Hematopoietic multipotent progenitor cell (in vitro differentiated cells): ENCODE measurements at regions not wholly inside any gene's neighbourhood (a gene's known extent, or its start where the extent isn't known, plus 50 kb on each side); places are given as distances from the start of the nearest gene placed in this dataset.
A peak's percentile ranks its signal among the peaks of the same experiment; 100 is the strongest.
"Not testable (repeated sequence)": the region's sequence is repeated elsewhere in the genome, so short reads cannot be mapped to it uniquely, and the experiment has no call there.

ENCODE experiments used
- DNase-seq, 3 donors: peaks; one replicate each; pipeline ENCODE4 v3.0.0-alpha.2; 2011 to 2015; ENCODE audit warnings: low read depth in 2 of 3, low spot score in 2 of 3

- DNase-seq, result no peak
These were observed 381.8 kb downstream of the BUD13 start for GRCh38 chr11:116390963-116391362.

DNA sequence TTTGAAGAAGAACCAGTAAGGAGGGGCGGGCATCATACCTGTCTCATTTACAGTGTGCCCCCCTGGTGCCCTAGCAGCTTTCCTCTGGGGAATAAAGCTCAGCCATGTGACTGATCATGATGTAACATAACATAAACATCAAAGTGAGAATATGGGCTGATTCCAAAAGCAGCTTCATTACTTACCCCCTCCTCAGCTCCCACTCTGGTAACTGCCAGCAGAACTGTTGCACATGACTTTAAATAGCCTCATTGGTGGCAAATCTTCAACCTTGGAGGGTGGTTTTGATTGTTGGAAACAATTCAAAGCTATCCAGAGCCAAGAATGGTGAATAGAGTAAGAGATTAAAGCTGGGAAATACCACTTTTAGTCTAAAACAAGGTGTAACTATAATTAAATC is 384.6 kb downstream of the BUD13 start:
- no peak for DNase-seq

- DNase-seq, result no peak
These were observed 385.1 kb downstream of the BUD13 start for GRCh38 chr11:116387641-116388040.

DNA sequence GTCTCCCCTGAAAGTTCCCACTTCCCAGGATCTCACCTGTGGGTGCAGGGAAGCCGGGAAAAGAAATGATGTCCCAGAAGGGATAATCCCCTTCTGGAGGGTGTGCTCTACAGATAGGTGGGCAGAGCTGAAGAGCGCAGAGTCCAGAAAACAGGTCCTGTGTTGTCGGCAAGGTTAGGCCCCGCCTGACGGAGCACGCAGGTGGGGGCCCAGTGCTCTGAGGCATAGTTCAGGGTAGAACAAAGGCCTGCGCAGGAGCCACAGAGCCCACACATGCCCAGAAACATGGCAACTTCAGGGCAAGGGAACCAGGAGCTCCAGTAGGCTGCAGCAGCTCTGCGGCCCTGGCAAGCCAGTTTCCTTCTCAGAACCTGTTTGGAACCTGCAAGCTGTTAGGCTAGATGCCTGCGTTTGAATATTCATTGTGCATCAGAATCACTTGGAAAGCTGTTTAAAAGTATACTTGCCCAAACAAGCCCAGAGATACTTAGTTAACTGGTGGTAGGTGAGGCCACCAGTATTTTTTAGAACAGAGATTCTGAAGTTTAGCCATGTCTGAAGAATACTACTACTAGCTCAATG is 386.6 kb downstream of the BUD13 start:
- no peak for DNase-seq

GRCh38 chr11:116384876-116385275 is 387.9 kb downstream of the BUD13 start:
- DNase-seq, result no peak

- DNase-seq, result no peak
These were observed 388.4 kb downstream of the BUD13 start for GRCh38 chr11:116384407-116384806.

- peak in 2 of 3 donors; percentile 15 to 50 for DNase-seq
These were observed 393.5 kb downstream of the BUD13 start for GRCh38 chr11:116379185-116379828.

DNA sequence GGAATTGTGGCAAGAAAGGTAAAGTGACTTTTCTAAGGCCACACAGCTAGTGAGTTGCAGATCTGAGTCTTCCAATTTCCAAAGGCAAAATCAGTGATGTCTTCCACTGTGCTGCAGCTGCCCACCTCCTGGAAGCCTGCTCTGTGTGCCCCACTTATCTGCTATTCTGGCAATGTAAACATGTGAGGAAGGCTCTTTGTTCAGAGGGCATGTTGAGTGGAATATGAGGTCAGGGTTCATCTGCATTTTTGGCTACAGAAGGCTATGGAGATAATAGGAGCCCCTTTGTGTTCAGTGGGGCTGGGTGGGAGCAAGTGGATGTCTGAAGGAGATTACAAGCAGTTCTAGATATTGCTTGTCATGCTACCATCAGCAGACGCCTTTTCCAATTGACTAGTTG is 396.2 kb downstream of the BUD13 start:
- DNase-seq, result no peak

DNA sequence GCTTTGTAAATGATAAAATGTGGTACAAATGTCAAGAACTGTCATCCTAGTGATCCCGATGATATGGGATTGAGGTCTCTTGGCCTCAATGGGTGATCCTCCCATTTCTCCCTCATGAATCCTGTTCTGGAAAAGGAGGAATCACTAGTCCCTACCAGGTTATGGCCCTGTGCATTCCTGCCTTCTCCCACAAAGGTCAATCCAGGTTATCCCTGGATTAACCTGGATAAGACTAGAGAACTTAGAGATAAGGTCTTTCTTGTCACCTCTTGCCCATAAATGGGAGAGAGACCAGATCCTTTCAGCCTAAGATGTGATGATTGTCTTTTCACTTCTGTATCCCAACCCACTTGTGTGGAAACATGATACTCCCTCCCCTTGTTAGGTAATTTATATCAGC is 396.7 kb downstream of the BUD13 start:
- DNase-seq, result no peak

- no peak for DNase-seq
These were observed 397.6 kb downstream of the BUD13 start for GRCh38 chr11:116375221-116375620.

DNA sequence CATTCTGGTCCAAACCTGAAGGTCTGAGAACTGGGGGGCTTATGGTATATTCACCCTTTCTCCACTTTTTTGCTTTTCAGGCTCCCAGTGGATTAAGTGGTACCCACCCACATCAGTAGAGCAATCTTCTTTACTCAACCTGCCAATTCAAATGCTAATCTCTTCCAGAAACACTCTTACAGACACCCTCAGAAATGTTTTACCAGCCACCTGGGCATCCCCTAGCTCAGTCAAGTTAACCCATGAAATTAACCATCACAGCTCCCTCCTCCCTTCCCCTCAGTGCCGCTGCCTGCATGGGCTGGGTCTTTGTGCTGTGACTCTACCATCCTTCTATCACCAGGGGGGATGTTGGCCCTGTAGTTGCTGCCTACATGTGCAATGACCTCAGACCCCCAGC is 398.7 kb downstream of the BUD13 start:
- DNase-seq, result no peak

DNA sequence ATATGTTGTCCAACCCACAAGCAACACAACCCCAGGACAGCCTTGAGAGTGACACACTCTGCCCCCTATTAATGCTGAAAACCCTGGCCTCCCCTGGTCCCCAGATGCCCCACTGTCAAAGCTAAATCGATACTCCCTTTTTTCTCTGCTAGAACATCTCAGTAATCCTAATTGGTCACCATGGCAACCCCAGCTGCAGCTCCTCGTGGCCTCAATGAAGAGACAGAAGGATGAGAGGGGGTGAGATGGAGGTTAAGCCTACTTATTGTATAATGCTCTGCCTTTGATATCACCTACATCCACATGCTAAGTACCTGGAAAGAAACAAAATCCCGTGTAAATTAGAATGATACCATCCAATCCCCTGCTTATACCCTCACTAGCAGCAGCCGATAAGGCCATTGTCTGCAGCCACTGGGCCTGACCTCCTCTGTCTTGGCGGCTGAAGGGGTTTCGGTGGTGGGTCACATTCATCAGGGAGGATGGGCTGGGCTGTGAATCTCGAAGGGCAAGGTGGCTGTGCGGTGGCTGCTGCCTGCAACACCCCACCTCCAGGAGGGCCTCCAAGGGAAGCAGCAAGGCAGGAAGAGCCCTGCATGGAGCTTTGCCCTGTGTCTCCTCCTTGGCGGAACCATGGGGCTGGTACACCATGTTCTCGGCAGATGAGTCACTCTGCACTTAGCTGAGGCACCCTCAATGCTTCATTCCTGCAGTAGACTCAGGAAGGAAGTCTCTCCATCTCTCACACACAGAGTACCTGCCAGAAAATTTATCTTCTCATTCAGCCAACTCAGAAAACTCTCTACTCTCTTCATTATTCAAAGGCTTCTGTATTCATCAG is 399.5 kb downstream of the BUD13 start:
- no peak for DNase-seq

- no peak for DNase-seq
These were observed 401.6 kb downstream of the BUD13 start for GRCh38 chr11:116371146-116371545.

- DNase-seq, result no peak
These were observed 404.0 kb downstream of the BUD13 start for GRCh38 chr11:116368784-116369183.

GRCh38 chr11:116366980-116367645 is 405.7 kb downstream of the BUD13 start:
- no peak for DNase-seq

DNA sequence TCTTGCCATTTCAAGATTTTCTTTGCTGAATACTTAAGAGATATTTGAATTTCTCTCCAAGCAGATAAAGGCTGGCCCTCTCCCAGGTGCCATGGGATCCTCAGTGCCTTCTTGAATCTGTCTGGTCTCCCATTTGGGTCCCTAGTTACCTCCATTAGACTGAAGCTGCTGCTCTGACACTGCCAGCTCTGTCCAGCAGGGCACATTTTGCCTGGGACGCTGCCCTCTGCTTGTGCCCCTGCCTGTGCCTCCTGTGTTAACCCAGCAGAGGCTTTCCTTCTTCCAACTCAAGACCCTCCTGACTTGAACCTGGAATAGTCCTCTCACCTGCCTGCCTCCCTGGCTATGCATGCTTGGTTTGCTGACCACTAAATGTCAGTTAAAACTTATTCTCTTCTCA is 406.3 kb downstream of the BUD13 start:
- no peak for DNase-seq

- not testable (repeated sequence) for DNase-seq
These were observed 407.9 kb downstream of the BUD13 start for GRCh38 chr11:116364925-116365324.

- no peak for DNase-seq
These were observed 408.4 kb downstream of the BUD13 start for GRCh38 chr11:116364348-116364747.

DNA sequence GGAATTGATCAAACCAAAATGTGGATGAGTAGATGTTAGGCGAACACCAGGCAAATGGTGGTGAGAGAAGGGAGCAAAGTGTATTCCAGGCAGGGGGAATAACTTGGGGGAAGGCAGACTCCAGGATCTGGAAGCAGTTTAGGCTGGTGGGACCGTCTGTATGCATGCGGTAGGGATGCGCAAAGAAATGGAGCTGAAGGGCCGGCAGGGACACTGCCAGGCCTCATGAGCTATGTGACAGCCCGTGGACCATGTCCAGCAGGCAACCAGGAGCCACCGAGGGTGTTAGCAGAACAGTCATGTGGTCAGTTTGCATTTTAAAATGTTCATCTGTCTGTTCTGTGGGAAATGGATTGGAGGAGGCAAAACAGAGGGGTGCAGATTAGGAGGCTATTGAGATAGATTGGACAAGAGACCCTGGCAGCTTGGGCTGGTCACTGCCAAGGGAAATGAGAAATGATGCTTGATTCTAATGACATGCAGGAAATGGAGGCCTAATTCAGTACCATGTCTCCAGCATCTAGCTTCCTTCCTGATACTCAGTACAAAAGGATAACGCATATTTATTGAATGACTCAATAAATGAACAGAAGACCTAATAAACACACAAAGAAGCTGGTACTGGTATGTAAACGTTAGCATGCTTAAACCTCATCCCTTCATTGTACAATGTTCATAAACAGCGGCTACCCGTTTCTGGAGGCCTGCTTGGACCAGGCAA is 412.4 kb downstream of the BUD13 start:
- no peak for DNase-seq

DNA sequence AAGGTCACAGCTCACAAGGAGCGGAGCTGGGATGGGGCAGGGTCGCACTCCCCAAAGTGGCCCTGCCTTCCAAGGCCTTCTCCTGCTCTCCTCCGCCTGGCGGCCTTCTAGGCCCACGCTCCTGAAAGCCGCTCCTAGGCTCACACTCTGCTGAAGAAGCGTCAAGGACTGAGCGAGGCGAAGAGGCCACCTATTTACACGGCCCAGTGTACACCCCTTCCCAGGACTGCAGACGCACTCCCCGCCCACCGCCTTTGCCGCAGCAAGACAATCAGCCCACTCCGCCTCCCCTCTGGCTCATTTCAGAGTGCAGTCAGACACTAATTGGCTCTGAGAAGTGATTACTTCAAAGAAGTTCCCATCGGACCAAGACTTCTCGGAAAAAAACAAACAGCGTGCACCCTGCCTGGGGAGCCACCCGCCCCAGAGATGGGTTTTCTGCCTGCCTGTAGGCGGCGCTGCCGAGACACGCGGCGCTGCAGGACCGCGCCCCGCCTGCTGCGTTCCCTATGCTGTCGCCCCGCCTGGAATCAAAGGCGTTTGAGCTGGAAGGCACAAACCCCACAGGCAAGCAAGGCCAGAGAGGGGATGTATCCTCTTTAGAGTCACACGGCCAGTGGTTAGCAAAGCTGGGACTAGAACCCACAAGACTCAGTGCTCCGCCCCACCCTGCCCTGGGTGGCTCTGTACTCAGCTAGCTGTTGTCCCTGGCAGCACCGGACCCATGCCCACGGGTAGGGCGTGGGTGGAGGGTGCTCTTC is 414.8 kb downstream of the BUD13 start:
- DNase-seq, result peak in 2 of 3 donors; percentile 6 to 9
